Upper lobe of right lung (tissue), 1 donor: ENCODE measurements at regions not wholly inside any gene's neighbourhood (a gene's known extent, or its start where the extent isn't known, plus 50 kb on each side); places are given as distances from the start of the nearest gene placed in this dataset.
"Not testable (repeated sequence)": the region's sequence is repeated elsewhere in the genome, so short reads cannot be mapped to it uniquely, and the experiment has no call there.

Source experiments
- ATAC-seq: fragments of 200-7000 bp; cut with Tn5 transposase; one replicate; pipeline ENCODE4 v1.9.1; 2020; ENCODE audit warnings: mild to moderate bottlenecking, moderate library complexity
- DNase-seq: peaks from one replicate; pipeline ENCODE4 v3.0.0-alpha.2; 2020
- H3K27ac ChIP-seq: fragments of 200-600 bp; one replicate; pipeline ENCODE4 v1.8.0; 2022
- H3K27me3 ChIP-seq: fragments of 200-600 bp; one replicate; pipeline ENCODE4 v1.8.0; 2022; ENCODE audit warnings: mild to moderate bottlenecking
- H3K36me3 ChIP-seq: fragments of 200-600 bp; one replicate; pipeline ENCODE4 v1.8.0; 2022
- H3K4me1 ChIP-seq: fragments of 200-600 bp; one replicate; pipeline ENCODE4 v1.8.0; 2022
- H3K4me3 ChIP-seq: fragments of 200-600 bp; one replicate; pipeline ENCODE4 v1.8.0; 2022; ENCODE audit warnings: mild to moderate bottlenecking
- H3K9me3 ChIP-seq: fragments of 200-600 bp; one replicate; pipeline ENCODE4 v1.8.0; 2022
- CTCF ChIP-seq: fragments of 200-600 bp; IDR thresholded peaks from one replicate; pipeline ENCODE4 v1.8.0; 2022; ENCODE audit warnings: antibody characterized with exemption
- intact Hi-C: fragments of 100-400 bp; cut with DNase I; formaldehyde crosslinking; loops from one replicate; pipeline ENCODE4 v1.11.0; 2022
- donor health status: DM: no; HTN: yes; CAD: no; lungs with severe emphysema.

DNA sequence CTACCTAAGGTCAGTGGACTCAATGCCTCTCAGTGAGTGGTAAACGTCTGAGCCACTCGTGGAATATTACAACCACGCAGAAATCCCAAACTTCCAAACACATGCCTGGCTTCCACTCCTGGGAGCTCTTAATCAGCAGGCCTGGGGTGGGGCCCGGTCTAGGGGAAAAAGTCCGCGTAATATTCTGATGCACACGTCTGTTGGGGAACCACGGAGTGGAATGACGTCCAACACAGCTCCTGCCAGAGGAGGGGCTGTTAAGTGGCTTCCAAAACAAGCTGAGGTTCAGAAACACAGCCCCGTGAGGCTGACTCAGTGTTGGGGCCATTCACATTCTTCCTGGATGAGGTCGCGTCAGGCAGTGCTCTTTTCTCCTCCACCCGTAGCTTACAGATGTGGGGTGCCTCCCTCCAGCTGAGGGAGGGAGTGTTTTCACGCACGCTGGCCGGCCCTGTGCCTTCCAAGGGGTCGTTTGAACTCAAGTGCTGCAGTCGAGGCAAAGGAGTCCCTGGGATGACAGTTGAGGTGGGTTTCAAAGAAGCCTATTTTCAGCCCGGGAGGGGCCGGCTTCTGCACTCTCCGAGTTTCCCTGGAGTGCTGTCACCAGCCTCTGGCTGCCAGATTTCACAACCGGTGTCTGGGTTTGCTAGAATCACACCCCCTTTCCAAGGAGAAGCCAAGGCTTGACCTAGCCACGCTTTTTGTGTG lies 73.1 kb downstream of the ACKR3 start:
- H3K36me3 ChIP-seq: no peaks in the 10 kb centered on the region
- H3K4me1 ChIP-seq: no peaks in the 10 kb centered on the region
- H3K27ac ChIP-seq: peak overlapping the region; percentile 25
- TF ChIP-seq CTCF: no peak
- no peaks in the 10 kb centered on the region for H3K27me3 ChIP-seq
- H3K9me3 ChIP-seq: no peaks in the 10 kb centered on the region
- H3K4me3 ChIP-seq: no peak overlapping the region
- DNase-seq (peak; percentile 72), ATAC-seq (peak; percentile 89)
- intact Hi-C loops: no loop called here

DNA sequence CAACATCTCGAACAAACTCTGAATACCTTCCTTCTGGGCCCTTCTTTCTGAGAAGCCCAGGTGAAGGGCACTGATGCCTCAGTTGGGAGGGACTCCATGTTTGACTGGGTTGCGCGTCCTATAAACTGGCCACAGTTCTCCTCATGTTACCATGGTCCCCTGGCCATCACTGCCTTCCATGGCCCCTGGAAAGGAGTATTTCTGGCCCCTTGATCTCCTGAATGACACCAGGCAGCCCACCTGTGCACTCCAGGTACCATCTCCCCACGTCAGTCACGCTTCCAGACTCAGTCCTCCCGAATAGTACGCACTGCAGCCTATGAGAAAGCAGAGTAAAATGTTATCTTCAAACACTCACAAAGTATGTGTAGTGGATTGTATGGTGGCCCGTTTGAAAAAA lies 73.9 kb downstream of the ACKR3 start:
- ATAC-seq (no peak), DNase-seq (no peak)
- intact Hi-C loops: no loop called here
- Histone ChIP-seq H3K27me3 (no peaks in the 10 kb centered on the region), H3K4me1 (no peaks in the 10 kb centered on the region), H3K36me3 (no peaks in the 10 kb centered on the region), H3K27ac (peak overlapping the region; percentile 25), H3K9me3 (no peaks in the 10 kb centered on the region), H3K4me3 (no peak overlapping the region)
- TF ChIP-seq CTCF: no peak

- H3K4me1 ChIP-seq: no peaks in the 10 kb centered on the region
- no peaks in the 10 kb centered on the region for H3K36me3 ChIP-seq
- DNase-seq (no peak), ATAC-seq (no peak)
- no peak for TF ChIP-seq CTCF
- intact Hi-C loops: no loop called here
- no peaks in the 10 kb centered on the region for H3K9me3 ChIP-seq
- no peak overlapping the region for H3K4me3 ChIP-seq
- H3K27ac ChIP-seq: no peak overlapping the region
- no peaks in the 10 kb centered on the region for H3K27me3 ChIP-seq
Measured at GRCh38 chr2:236644067-236644466, 74.4 kb downstream of the ACKR3 start.

DNA sequence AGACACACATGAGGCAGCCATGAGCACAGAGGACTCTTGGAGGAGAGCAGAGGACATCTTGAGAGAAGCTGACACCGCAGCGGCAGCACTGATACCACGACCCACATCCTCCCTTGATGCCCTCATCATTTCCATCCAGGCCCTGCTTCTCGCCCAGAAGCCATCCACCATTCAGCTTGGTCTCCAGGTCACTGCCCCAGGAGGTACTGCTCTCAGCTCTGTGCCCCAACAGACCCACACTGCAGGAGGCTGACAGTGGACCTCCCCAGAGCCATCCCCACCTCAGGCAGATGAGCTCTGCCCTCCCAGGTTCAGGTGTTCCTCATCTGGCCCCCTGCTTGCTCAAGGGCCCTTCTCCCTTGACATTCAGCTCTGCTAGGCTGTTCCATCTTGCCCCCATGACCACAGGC lies 74.9 kb downstream of the ACKR3 start:
- no peak for DNase-seq

DNA sequence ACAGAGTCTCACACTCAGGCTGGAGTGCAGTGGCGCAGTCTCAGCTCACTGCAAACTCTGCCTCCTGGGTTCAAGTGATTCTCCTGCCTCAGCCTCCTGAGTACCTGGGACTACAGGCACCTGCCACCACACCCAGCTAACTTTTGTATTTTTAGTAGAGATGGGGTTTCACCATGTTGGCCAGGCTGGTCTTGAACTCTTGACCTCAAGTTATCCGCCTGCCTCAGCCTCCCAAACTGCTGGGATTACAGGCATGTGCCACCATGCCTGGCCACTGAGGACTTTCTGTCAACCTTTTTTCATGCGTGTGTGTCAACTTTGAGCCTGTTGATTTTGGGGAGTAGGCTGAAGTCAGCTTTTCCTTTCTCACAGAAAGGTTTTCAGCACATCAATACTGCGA lies 75.5 kb downstream of the ACKR3 start:
- H3K27ac ChIP-seq, H3K4me3 ChIP-seq, H3K4me1 ChIP-seq, H3K27me3 ChIP-seq, intact Hi-C loops, H3K36me3 ChIP-seq, ATAC-seq, H3K9me3 ChIP-seq, DNase-seq: not testable (repeated sequence)

More for the DNA sequence above, 74.9 kb downstream of the ACKR3 start:
- no peaks in the 10 kb centered on the region for H3K27me3 ChIP-seq
- H3K4me3 ChIP-seq: no peak overlapping the region
- no peaks in the 10 kb centered on the region for H3K36me3 ChIP-seq
- ATAC-seq: no peak
- intact Hi-C loops: no loop called here
- H3K9me3 ChIP-seq: no peaks in the 10 kb centered on the region
- no peak for TF ChIP-seq CTCF
- no peaks in the 10 kb centered on the region for H3K4me1 ChIP-seq
- no peak overlapping the region for H3K27ac ChIP-seq

GRCh38 chr2:236646441-236646840 lies 76.8 kb downstream of the ACKR3 start:
- DNase-seq: no peak
- no peaks in the 10 kb centered on the region for H3K9me3 ChIP-seq
- H3K4me1 ChIP-seq: no peaks in the 10 kb centered on the region
- H3K4me3 ChIP-seq: no peak overlapping the region
- H3K27ac ChIP-seq: no peak overlapping the region
- no peaks in the 10 kb centered on the region for H3K36me3 ChIP-seq
- intact Hi-C loops: no loop called here
- no peak for TF ChIP-seq CTCF
- no peak for ATAC-seq
- H3K27me3 ChIP-seq: no peaks in the 10 kb centered on the region
